ENCODE measurements at regions not wholly inside any gene's neighbourhood (a gene's known extent, or its start where the extent isn't known, plus 50 kb on each side); places are given as distances from the start of the nearest gene placed in this dataset.

- DNase-seq: no peak
- no peaks in the 10 kb centered on the region for H3K36me3 ChIP-seq
- no peaks in the 10 kb centered on the region for H3K27me3 ChIP-seq
- WGBS, 5 donors: 93 to 97% (median 96%) methylated on average over 14 of the region's 14 CpGs
- no peak overlapping the region for H3K4me3 ChIP-seq
- no peaks in the 10 kb centered on the region for H3K9me3 ChIP-seq
- TF ChIP-seq POLR2A (IDR thresholded peaks at IDR 0.05) (no peak), POLR2AphosphoS5 (IDR thresholded peaks at IDR 0.05) (no peak), CTCF (IDR thresholded peaks at IDR 0.05) (no peak), EP300 (IDR thresholded peaks at IDR 0.05) (no peak)
- H3K4me1 ChIP-seq: peaks cover 0 to 21% (median 15%) of the 10 kb centered on the region in 4 donors
- no peak overlapping the region for H3K27ac ChIP-seq
- intact Hi-C loops (cut with DNase I; ENCODE audit: low total_unique reads): no loop called here
Measured at GRCh38 chr15:70358871-70359647, 261.3 kb upstream of the TLE3 start.

GRCh38 chr15:70358011-70358819 lies 260.5 kb upstream of the TLE3 start:
- intact Hi-C loops (cut with DNase I; ENCODE audit: low total_unique reads): no loop called here
- TF ChIP-seq CTCF (IDR thresholded peaks at IDR 0.05) (no peak), POLR2A (IDR thresholded peaks at IDR 0.05) (no peak), EP300 (IDR thresholded peaks at IDR 0.05) (no peak), POLR2AphosphoS5 (IDR thresholded peaks at IDR 0.05) (no peak)
- no peaks in the 10 kb centered on the region for H3K27me3 ChIP-seq
- H3K27ac ChIP-seq: no peak overlapping the region
- no peak overlapping the region for H3K4me3 ChIP-seq
- peak in 1 of 2 donors; percentile 1 for DNase-seq
- WGBS, 5 donors: 87 to 89% (median 88%) methylated on average over 11 of the region's 11 CpGs
- no peaks in the 10 kb centered on the region for H3K9me3 ChIP-seq
- peaks cover 0 to 27% (median 17%) of the 10 kb centered on the region in 4 donors for H3K4me1 ChIP-seq
- no peaks in the 10 kb centered on the region for H3K36me3 ChIP-seq

GRCh38 chr15:70357453-70357852 lies 259.7 kb upstream of the TLE3 start:
- H3K9me3 ChIP-seq: no peaks in the 10 kb centered on the region
- intact Hi-C loops (cut with DNase I; ENCODE audit: low total_unique reads): no loop called here
- peaks cover 0 to 27% (median 14%) of the 10 kb centered on the region in 4 donors for H3K4me1 ChIP-seq
- no peak for DNase-seq
- no peak for TF ChIP-seq EP300 (IDR thresholded peaks at IDR 0.05)
- no peak for TF ChIP-seq CTCF (IDR thresholded peaks at IDR 0.05)
- no peak for TF ChIP-seq POLR2A (IDR thresholded peaks at IDR 0.05)
- no peak for TF ChIP-seq POLR2AphosphoS5 (IDR thresholded peaks at IDR 0.05)
- H3K27ac ChIP-seq: no peak overlapping the region
- no peak overlapping the region for H3K4me3 ChIP-seq
- H3K27me3 ChIP-seq: no peaks in the 10 kb centered on the region
- WGBS, 5 donors: 72 to 85% (median 80%) methylated on average over 7 to 8 of the region's 8 CpGs
- H3K36me3 ChIP-seq: no peaks in the 10 kb centered on the region

GRCh38 chr15:70356919-70357318 lies 259.2 kb upstream of the TLE3 start:
- Histone ChIP-seq H3K36me3 (no peaks in the 10 kb centered on the region), H3K4me1 (peaks cover 0 to 27% (median 14%) of the 10 kb centered on the region in 4 donors), H3K27me3 (no peaks in the 10 kb centered on the region), H3K27ac (no peak overlapping the region), H3K9me3 (no peaks in the 10 kb centered on the region), H3K4me3 (no peak overlapping the region)
- intact Hi-C loops (cut with DNase I; ENCODE audit: low total_unique reads): no loop called here
- TF ChIP-seq POLR2AphosphoS5 (IDR thresholded peaks at IDR 0.05): no peak
- TF ChIP-seq CTCF (IDR thresholded peaks at IDR 0.05): no peak
- no peak for TF ChIP-seq EP300 (IDR thresholded peaks at IDR 0.05)
- TF ChIP-seq POLR2A (IDR thresholded peaks at IDR 0.05): no peak
- 80 to 89% (median 82%) methylated on average over 7 of the region's 7 CpGs for WGBS, 5 donors
- DNase-seq: no peak

All from stomach (tissue), 8 donors.